Mammary epithelial cell (primary cell): ENCODE measurements at regions not wholly inside any gene's neighbourhood (a gene's known extent, or its start where the extent isn't known, plus 50 kb on each side); places are given as distances from the start of the nearest gene placed in this dataset.

Experiments used
- CTCF ChIP-seq, 2 donors: IDR thresholded peaks in 1 of 2; conservative IDR thresholded peaks in 1 of 2; 2 replicates each; pipeline ENCODE4 v1.5.1; 2011 to 2012; ENCODE audit warnings: inconsistent platforms in 2 of 2, low read length in 2 of 2, mild to moderate bottlenecking in 2 of 2, control low read depth in 1 of 2, low read depth in 1 of 2; ENCODE audit not compliant: insufficient read depth in 1 of 2; ENCODE audit errors: extremely low read depth in 1 of 2
- EZH2 ChIP-seq: IDR thresholded peaks from 2 replicates; pipeline ENCODE4 v1.6.1; 2012; ENCODE audit warnings: low read length, inconsistent platforms, borderline replicate concordance

DNA sequence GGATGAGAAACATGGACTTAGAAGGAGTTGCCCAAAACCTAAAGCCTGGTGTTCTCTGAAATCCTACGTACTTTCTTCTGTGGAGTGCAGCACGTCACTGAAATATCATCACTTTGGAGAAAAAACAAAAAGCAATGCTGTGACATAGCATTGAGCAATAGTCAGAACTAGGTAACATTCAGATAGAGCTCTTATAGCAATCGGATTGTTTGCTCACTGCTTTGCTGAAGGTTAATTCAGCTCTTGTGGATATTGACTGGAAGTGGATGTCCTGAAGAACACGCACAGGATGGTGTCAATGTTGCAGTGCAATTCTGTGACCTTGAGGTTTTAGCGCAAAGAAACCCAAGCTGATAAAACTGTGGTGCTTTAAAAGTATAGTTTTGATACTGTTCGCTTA lies 114.2 kb upstream of the GRXCR1 start:
- TF ChIP-seq EZH2 (no peak), CTCF (conservative IDR thresholded peaks at IDR 0.05 in 1 of 2, IDR thresholded peaks at IDR 0.05 in 1 of 2; ENCODE audit: extremely low read depth in 1 of 2, insufficient read depth in 1 of 2, low read depth in 1 of 2, low read length in 2 of 2) (no peak)
